ENCODE measurements at regions not wholly inside any gene's neighbourhood (a gene's known extent, or its start where the extent isn't known, plus 50 kb on each side); places are given as distances from the start of the nearest gene placed in this dataset.

DNA sequence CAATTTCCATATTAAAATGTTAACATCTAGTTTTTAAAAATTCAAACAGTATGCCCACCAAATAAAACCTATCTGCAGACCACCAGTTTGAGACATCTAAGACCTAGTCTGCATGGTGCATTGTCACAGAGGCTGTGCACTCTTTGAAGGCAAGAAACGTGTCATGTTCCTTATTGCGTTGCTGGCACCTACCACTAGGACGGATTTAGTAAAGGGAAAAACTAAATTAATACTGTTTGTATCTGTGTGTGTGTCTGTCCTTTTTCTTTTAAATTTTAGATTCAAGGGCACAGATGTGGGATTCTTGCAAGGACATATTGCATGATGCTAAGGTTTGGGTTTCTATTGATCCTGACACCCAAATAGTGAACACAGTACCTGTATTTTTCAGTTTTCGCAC, 481.4 kb downstream of the UQCRFS1 start:
- ATAC-seq, result no peak
- Histone ChIP-seq H3K27me3 (peaks cover 26 to 38% of the 10 kb centered on the region in 2 donors), H3K36me3 (no peaks in the 10 kb centered on the region), H3K4me3 (no peak overlapping the region), H3K9me3 (no peaks in the 10 kb centered on the region), H3K4me1 (no peaks in the 10 kb centered on the region), H3K27ac (no peak overlapping the region)
- no peak for DNase-seq
- TF ChIP-seq, protein P1, sequence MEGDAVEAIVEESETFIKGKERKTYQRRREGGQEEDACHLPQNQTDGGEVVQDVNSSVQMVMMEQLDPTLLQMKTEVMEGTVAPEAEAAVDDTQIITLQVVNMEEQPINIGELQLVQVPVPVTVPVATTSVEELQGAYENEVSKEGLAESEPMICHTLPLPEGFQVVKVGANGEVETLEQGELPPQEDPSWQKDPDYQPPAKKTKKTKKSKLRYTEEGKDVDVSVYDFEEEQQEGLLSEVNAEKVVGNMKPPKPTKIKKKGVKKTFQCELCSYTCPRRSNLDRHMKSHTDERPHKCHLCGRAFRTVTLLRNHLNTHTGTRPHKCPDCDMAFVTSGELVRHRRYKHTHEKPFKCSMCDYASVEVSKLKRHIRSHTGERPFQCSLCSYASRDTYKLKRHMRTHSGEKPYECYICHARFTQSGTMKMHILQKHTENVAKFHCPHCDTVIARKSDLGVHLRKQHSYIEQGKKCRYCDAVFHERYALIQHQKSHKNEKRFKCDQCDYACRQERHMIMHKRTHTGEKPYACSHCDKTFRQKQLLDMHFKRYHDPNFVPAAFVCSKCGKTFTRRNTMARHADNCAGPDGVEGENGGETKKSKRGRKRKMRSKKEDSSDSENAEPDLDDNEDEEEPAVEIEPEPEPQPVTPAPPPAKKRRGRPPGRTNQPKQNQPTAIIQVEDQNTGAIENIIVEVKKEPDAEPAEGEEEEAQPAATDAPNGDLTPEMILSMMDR (IDR thresholded peaks at IDR 0.05), result no peak
- intact Hi-C loops (cut with DNase I), result loop anchor here in 1 of 2 donors (10.0 kb wide), 1 partner anchor 143 kb away; no protein-coding TSS in a partner anchor

DNA sequence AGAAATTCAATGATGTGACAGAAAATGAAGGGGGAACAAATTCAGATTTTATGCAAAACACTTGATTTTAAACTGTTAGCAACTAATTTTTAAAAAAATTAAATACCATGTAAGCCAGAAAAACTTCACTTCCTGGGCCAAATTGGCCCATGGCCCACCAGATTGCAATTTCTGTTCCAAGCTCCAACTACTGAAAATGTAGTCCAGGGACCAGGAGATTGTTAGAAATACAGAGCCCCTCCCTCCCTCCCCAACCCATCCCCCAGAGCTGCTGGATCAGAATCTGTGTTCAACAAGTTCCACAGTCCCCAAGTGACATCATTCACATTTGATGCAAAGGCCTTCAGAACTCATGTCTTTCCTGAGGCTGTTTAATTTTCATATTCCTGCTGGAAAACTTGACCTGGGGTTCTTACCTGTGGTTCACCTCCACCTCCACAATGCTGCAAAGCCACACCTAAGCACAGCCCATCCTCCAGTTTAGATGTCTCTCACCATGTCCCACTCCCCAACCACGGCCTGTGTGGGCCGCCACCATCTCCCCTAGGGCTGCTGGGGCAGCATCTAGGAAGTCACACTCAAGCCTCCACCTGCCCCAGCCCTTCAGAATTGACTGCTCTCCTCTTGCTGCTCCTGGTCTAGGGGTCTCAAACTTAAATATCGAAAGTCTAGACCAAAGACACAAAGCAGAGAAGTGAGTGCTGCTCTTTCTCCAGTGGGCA, 482.0 kb downstream of the UQCRFS1 start:
- Histone ChIP-seq H3K4me1 (no peaks in the 10 kb centered on the region), H3K9me3 (no peaks in the 10 kb centered on the region), H3K27ac (no peak overlapping the region), H3K27me3 (peaks cover 32 to 44% of the 10 kb centered on the region in 2 donors), H3K4me3 (no peak overlapping the region), H3K36me3 (no peaks in the 10 kb centered on the region)
- DNase-seq (peak in 1 of 4 donors; percentile 45), ATAC-seq (no peak)
- intact Hi-C loops (cut with DNase I), result loop anchor here in 1 of 2 donors (10.0 kb wide), 1 partner anchor 144 kb away; no protein-coding TSS in a partner anchor
- TF ChIP-seq, protein P1 (IDR thresholded peaks at IDR 0.05), result no peak

DNA sequence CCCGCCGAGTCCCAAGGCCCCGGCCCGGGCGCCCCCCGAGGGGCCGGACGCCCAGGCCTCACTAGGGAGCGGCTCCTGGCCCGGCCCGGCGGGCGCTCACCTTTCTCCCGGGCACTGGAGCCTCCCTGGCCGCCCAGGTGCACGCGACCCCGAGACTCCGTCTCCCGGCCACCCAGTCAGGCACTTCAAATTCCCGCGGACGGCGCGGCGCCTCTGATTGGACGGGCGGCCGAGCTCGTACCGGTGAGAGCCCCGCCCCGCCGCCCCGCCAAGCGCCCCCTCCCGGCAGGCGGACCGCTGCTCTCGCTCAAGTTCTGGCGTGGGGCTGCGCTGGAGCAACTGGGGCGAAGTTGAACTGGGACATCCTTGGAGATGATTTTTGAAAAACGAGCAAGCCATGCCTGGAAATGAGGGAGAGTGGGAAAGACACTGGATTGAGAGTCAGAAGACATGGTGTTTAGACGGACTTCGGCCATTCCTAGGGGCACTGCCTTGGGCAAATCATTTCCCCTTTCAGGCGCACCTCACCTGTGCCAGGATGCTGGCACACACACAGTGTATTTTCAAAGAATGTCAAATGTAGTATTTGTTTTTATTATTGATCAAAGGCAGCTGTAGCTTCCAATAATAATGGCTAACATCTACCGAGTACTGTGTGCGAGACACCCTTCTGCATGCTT, 485.3 kb downstream of the UQCRFS1 start:
- DNase-seq, result peak in 1 of 4 donors; percentile 35
- no peak overlapping the region for H3K4me3 ChIP-seq
- intact Hi-C loops (cut with DNase I), result no loop called here

DNA sequence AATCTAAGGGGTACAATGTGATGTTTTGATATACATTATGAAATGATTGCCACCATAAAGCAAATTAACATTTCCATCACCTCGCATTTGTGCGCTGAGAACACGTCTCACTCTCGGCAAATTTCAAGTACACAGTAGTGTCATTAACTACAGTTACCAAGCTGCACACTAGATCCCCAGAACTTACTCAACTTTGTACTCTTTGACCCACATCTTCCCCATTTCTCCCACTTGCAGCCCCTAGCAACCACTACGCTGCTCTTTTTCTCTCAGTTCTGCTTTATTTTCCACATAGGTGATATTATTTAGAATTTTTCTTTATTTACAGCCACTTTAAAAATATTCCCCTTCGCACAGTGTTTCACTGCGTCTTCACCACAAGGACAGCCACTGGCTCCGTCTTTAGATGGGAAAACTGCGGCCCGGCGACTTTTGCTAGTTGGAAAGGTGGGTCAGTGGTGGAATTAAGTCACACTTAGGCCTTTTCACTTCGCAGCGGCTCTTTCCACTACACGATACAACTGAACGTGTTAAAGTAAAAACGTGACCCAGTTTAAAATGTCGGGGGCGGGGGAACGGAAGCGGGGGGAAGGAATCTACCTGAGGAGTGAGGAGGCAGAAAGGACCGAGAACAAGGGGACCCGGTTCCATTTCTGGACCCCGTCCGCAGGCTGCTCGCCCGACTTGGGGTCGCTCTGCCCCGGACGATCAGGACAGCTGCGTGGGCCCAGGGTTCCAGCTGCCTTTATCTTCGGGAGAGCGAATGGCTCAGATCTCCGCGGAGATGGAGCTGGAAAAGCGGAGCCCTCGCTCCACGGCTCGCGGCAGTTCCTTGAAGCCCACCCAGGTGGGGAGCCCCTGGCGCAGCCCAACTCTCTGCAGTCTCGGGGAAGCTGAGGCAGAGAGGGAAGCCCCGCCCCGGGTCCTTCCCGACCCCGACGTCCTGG, 486.1 kb downstream of the UQCRFS1 start:
- no peaks in the 10 kb centered on the region for H3K9me3 ChIP-seq
- no peaks in the 10 kb centered on the region for H3K4me1 ChIP-seq
- H3K27ac ChIP-seq, result no peak overlapping the region
- peak in 1 of 4 donors; percentile 60 for DNase-seq
- H3K36me3 ChIP-seq, result no peaks in the 10 kb centered on the region
- intact Hi-C loops (cut with DNase I), result no loop called here
- H3K27me3 ChIP-seq, result peaks cover 32 to 45% of the 10 kb centered on the region in 2 donors
- no peak overlapping the region for H3K4me3 ChIP-seq
- TF ChIP-seq, protein P1 (IDR thresholded peaks at IDR 0.05), result no peak
- no peak for ATAC-seq

More for the DNA sequence above, 485.3 kb downstream of the UQCRFS1 start:
- Histone ChIP-seq H3K27me3 (peaks cover 32 to 45% of the 10 kb centered on the region in 2 donors), H3K36me3 (no peaks in the 10 kb centered on the region), H3K4me1 (no peaks in the 10 kb centered on the region), H3K9me3 (no peaks in the 10 kb centered on the region), H3K27ac (no peak overlapping the region)
- TF ChIP-seq, protein P1 (IDR thresholded peaks at IDR 0.05), result no peak
- no peak for ATAC-seq

Measured in left lung (tissue), 4 donors.